ENCODE measurements at regions not wholly inside any gene's neighbourhood (a gene's known extent, or its start where the extent isn't known, plus 50 kb on each side); places are given as distances from the start of the nearest gene placed in this dataset.

- peaks cover 15% of the 10 kb centered on the region for H3K9me3 ChIP-seq
- DNase-seq (ENCODE audit: extremely low spot score in 2 of 2), result no peak
- H3K27ac ChIP-seq, result no peak overlapping the region
- no peak for TF ChIP-seq CTCF (IDR thresholded peaks at IDR 0.05)
- TF ChIP-seq POLR2AphosphoS5 (IDR thresholded peaks at IDR 0.05; ENCODE audit: insufficient read depth in 1 of 2, low read depth in 1 of 2), result no peak
- no peak overlapping the region for H3K4me3 ChIP-seq
- intact Hi-C loops (cut with DNase I), result loop anchor here (10.0 kb wide), 1 partner anchor 513 kb away; the partner anchor contains the start of gene BIRC5
- H3K27me3 ChIP-seq, result no peaks in the 10 kb centered on the region
- H3K36me3 ChIP-seq, result no peaks in the 10 kb centered on the region
- H3K4me1 ChIP-seq, result peaks cover 5% of the 10 kb centered on the region
These were observed 256.5 kb upstream of the TNRC6C start for GRCh38 chr17:77701996-77702395.

- no peak for TF ChIP-seq CTCF (IDR thresholded peaks at IDR 0.05)
- TF ChIP-seq POLR2AphosphoS5 (IDR thresholded peaks at IDR 0.05; ENCODE audit: insufficient read depth in 1 of 2, low read depth in 1 of 2), result no peak
- TF ChIP-seq POLR2A (IDR thresholded peaks at IDR 0.05), result no peak
- intact Hi-C loops (cut with DNase I), result loop anchor here (10.0 kb wide), 1 partner anchor 511 kb away; the partner anchor contains the start of gene BIRC5
These were observed 254.3 kb upstream of the TNRC6C start for GRCh38 chr17:77704048-77704815.

GRCh38 chr17:77706938-77707337 lies 251.6 kb upstream of the TNRC6C start:
- TF ChIP-seq CTCF (IDR thresholded peaks at IDR 0.05) (no peak), POLR2A (IDR thresholded peaks at IDR 0.05) (no peak)
- Histone ChIP-seq H3K4me1 (no peaks in the 10 kb centered on the region), H3K9me3 (peaks cover 10% of the 10 kb centered on the region), H3K27ac (no peak overlapping the region), H3K4me3 (no peak overlapping the region), H3K27me3 (no peaks in the 10 kb centered on the region), H3K36me3 (no peaks in the 10 kb centered on the region)
- intact Hi-C loops (cut with DNase I), result loop anchor here (10.0 kb wide), 1 partner anchor 508 kb away; the partner anchor contains the start of gene BIRC5
- DNase-seq (ENCODE audit: extremely low spot score in 2 of 2), result peak in 1 of 2 donors; percentile 55

More at GRCh38 chr17:77704048-77704815, 254.3 kb upstream of the TNRC6C start:
- no peaks in the 10 kb centered on the region for H3K27me3 ChIP-seq
- peaks cover 15% of the 10 kb centered on the region for H3K9me3 ChIP-seq
- no peak overlapping the region for H3K27ac ChIP-seq
- no peaks in the 10 kb centered on the region for H3K36me3 ChIP-seq
- peak in 1 of 2 donors; percentile 70 for DNase-seq (ENCODE audit: extremely low spot score in 2 of 2)
- no peaks in the 10 kb centered on the region for H3K4me1 ChIP-seq
- no peak overlapping the region for H3K4me3 ChIP-seq

GRCh38 chr17:77707546-77707945 lies 251.0 kb upstream of the TNRC6C start:
- Histone ChIP-seq H3K4me1 (no peaks in the 10 kb centered on the region), H3K27ac (no peak overlapping the region), H3K36me3 (no peaks in the 10 kb centered on the region), H3K9me3 (peaks cover 10% of the 10 kb centered on the region), H3K27me3 (no peaks in the 10 kb centered on the region), H3K4me3 (no peak overlapping the region)
- intact Hi-C loops (cut with DNase I), result loop anchor here (10.0 kb wide), 1 partner anchor 507 kb away; the partner anchor contains the start of gene BIRC5
- DNase-seq (ENCODE audit: extremely low spot score in 2 of 2), result peak; percentile 25 to 55
- no peak for TF ChIP-seq POLR2AphosphoS5 (IDR thresholded peaks at IDR 0.05; ENCODE audit: insufficient read depth in 1 of 2, low read depth in 1 of 2)
- TF ChIP-seq POLR2A (IDR thresholded peaks at IDR 0.05), result no peak
- TF ChIP-seq CTCF (IDR thresholded peaks at IDR 0.05), result no peak

- no peaks in the 10 kb centered on the region for H3K4me1 ChIP-seq
- no peak overlapping the region for H3K27ac ChIP-seq
- peak; percentile 14 to 18 for DNase-seq (ENCODE audit: extremely low spot score in 2 of 2)
- TF ChIP-seq POLR2A (IDR thresholded peaks at IDR 0.05) (no peak), POLR2AphosphoS5 (IDR thresholded peaks at IDR 0.05; ENCODE audit: insufficient read depth in 1 of 2, low read depth in 1 of 2) (no peak), CTCF (IDR thresholded peaks at IDR 0.05) (no peak)
- peaks cover 0 to 3% of the 10 kb centered on the region in 2 donors for H3K36me3 ChIP-seq
- H3K27me3 ChIP-seq, result no peaks in the 10 kb centered on the region
- intact Hi-C loops (cut with DNase I), result loop anchor here (10.0 kb wide), 1 partner anchor 507 kb away; the partner anchor contains the start of gene BIRC5
- H3K4me3 ChIP-seq, result no peak overlapping the region
- H3K9me3 ChIP-seq, result peaks cover 10% of the 10 kb centered on the region
These were observed 250.5 kb upstream of the TNRC6C start for GRCh38 chr17:77708049-77708448.

Data from vagina (tissue), 2 donors.